IPS-20b (cell line): ENCODE measurements at regions not wholly inside any gene's neighbourhood (a gene's known extent, or its start where the extent isn't known, plus 50 kb on each side); places are given as distances from the start of the nearest gene placed in this dataset.

Experiments
- H3K27ac ChIP-seq: one replicate; pipeline ENCODE4 v1.5.1; 2013; ENCODE audit warnings: low read length
- H3K27me3 ChIP-seq: 2 replicates; pipeline ENCODE4 v1.6.1; 2013; ENCODE audit warnings: mild to moderate bottlenecking, low read length, inconsistent platforms; ENCODE audit not compliant: insufficient read depth
- H3K36me3 ChIP-seq: 2 replicates; pipeline ENCODE4 v1.6.1; 2013; ENCODE audit warnings: low read depth, mild to moderate bottlenecking, inconsistent platforms, low read length, moderate library complexity; ENCODE audit not compliant: insufficient read depth
- H3K4me1 ChIP-seq: 2 replicates; pipeline ENCODE4 v1.6.1; 2013; ENCODE audit warnings: mild to moderate bottlenecking, control low read depth, inconsistent platforms, low read length, moderate library complexity; ENCODE audit not compliant: insufficient read depth
- H3K4me3 ChIP-seq: 2 replicates; pipeline ENCODE4 v1.5.1; 2013; ENCODE audit warnings: mild to moderate bottlenecking, low read length, inconsistent platforms
- H3K9ac ChIP-seq: 2 replicates; pipeline ENCODE4 v1.6.1; 2013; ENCODE audit warnings: low read depth, mild to moderate bottlenecking, inconsistent platforms, low read length, moderate library complexity
- H3K9me3 ChIP-seq: 2 replicates; pipeline ENCODE4 v1.6.1; 2013; ENCODE audit warnings: mild to moderate bottlenecking, low read depth, low read length, inconsistent platforms; ENCODE audit not compliant: insufficient read depth

DNA sequence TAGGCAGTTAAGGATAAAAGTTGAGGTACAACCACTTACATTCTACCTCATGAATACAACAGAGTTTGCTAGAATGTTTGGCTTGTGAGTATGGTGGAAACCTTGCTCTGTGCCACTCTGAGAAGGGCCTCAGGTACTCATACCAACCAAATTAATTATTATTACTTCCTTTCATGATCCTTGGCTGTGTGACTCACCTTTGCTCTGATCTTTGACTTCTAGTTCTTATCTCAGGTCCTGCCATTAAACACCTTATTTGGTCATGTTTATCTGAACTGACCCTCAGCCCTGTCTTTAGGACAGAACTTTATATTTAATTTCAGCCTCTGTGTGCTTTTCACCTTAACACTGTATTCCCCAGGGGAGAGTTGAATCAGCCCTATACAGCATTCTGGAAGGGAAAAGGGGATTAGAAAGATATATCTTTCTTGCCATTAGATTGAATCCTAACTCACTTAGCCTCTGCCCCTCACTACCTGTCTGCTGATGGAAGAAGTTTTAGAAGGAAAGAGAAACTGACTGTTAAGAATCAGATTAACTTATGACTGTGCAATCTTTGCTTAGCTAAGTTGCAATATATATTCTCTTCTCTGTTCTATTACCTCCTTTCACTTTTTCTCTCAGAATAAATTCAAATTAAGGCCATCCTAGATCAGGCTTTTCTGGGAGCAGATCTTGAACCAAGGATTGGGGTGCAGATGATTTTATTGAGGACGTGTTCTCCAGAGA, 260.4 kb upstream of the DPYD start:
- Histone ChIP-seq H3K9me3 (no peaks in the 10 kb centered on the region), H3K27ac (no peak overlapping the region), H3K9ac (no peak overlapping the region), H3K4me1 (no peaks in the 10 kb centered on the region), H3K36me3 (no peaks in the 10 kb centered on the region), H3K4me3 (no peak overlapping the region), H3K27me3 (no peaks in the 10 kb centered on the region)

DNA sequence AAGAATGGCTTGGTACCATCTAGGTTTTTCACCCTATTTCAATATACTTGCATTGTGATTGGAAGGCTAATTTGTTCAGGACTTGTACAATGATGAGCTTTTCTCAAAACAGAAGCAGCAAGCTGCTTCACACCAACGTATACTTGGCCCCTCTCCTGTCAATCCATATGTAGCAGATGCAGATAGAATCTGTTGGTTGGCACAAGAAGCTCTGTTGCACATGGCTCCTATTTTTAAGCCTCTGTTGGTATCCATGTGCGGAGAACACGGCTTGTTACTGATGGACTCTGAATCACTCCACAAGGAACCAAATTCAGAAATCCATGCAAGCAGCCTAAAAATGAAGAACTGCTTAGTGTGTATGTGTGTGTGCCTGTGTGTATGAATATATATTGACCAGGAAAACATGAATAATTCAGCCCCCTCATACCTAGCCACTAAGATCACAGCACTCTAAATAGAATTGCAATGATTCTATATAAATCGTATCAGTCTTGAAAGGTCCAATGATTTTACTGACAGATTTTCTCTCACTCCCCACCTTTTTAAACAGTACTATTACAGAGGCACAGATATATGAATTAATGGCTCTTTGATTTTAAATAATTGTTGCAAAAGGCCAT, 258.4 kb upstream of the DPYD start:
- Histone ChIP-seq H3K4me1 (no peaks in the 10 kb centered on the region), H3K9ac (no peak overlapping the region), H3K4me3 (no peak overlapping the region), H3K9me3 (no peaks in the 10 kb centered on the region), H3K27me3 (no peaks in the 10 kb centered on the region), H3K27ac (no peak overlapping the region), H3K36me3 (no peaks in the 10 kb centered on the region)

GRCh38 chr1:98177751-98178150, 256.9 kb upstream of the DPYD start:
- no peak overlapping the region for H3K4me3 ChIP-seq
- H3K27ac ChIP-seq: no peak overlapping the region
- no peaks in the 10 kb centered on the region for H3K27me3 ChIP-seq
- no peaks in the 10 kb centered on the region for H3K4me1 ChIP-seq
- H3K9me3 ChIP-seq: no peaks in the 10 kb centered on the region
- no peaks in the 10 kb centered on the region for H3K36me3 ChIP-seq
- H3K9ac ChIP-seq: no peak overlapping the region

DNA sequence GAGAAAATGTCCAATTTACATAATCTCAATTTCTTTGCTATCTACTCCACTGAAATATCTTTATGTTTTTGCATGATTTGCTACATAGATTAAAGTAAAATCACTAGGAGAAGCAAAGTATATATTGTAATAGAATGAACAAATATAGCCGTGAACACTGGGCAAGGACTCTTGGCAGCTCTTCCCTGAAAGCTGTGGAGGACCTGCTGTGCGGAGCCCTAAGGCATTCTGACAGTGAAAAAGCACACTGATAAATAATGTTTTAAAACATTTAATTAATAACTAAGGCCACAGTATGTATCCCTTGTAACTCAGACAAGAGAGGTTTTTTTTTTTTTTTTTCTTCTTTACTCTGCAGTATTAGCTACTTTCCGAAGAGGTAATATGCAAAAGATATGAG, 256.1 kb upstream of the DPYD start:
- Histone ChIP-seq H3K36me3 (no peaks in the 10 kb centered on the region), H3K27me3 (no peaks in the 10 kb centered on the region), H3K27ac (no peak overlapping the region), H3K9ac (no peak overlapping the region), H3K9me3 (no peaks in the 10 kb centered on the region), H3K4me1 (no peaks in the 10 kb centered on the region), H3K4me3 (no peak overlapping the region)

- H3K4me1 ChIP-seq: no peaks in the 10 kb centered on the region
- no peaks in the 10 kb centered on the region for H3K27me3 ChIP-seq
- H3K9me3 ChIP-seq: no peaks in the 10 kb centered on the region
- H3K27ac ChIP-seq: no peak overlapping the region
- H3K4me3 ChIP-seq: no peak overlapping the region
- no peaks in the 10 kb centered on the region for H3K36me3 ChIP-seq
- H3K9ac ChIP-seq: no peak overlapping the region
These were observed 255.6 kb upstream of the DPYD start for GRCh38 chr1:98176414-98176813.

DNA sequence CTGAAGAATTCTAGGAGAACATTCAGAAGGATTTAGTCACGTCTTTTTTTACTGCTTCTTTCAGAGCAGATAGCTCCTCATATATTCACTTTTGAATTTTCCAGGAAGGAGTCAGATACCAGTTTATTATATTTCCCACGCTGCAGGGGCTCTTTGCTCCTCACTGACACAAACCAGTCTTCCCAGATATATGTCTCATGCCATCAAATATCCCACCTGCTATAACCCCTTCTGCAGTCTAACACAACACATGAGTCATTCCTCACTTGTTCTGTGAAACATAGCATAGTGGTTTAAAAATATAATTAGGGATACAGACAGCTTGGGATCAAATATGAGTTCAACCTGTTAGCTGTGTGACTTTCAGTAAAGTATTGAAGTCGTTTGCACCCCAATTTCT, 251.7 kb upstream of the DPYD start:
- Histone ChIP-seq H3K9ac (no peak overlapping the region), H3K9me3 (no peaks in the 10 kb centered on the region), H3K27ac (no peak overlapping the region), H3K4me3 (no peak overlapping the region), H3K4me1 (no peaks in the 10 kb centered on the region), H3K27me3 (no peaks in the 10 kb centered on the region), H3K36me3 (no peaks in the 10 kb centered on the region)

- H3K9me3 ChIP-seq: no peaks in the 10 kb centered on the region
- H3K4me1 ChIP-seq: no peaks in the 10 kb centered on the region
- no peaks in the 10 kb centered on the region for H3K36me3 ChIP-seq
- H3K9ac ChIP-seq: no peak overlapping the region
- no peak overlapping the region for H3K4me3 ChIP-seq
- H3K27ac ChIP-seq: no peak overlapping the region
- H3K27me3 ChIP-seq: no peaks in the 10 kb centered on the region
These were observed 251.2 kb upstream of the DPYD start for GRCh38 chr1:98172022-98172421.

DNA sequence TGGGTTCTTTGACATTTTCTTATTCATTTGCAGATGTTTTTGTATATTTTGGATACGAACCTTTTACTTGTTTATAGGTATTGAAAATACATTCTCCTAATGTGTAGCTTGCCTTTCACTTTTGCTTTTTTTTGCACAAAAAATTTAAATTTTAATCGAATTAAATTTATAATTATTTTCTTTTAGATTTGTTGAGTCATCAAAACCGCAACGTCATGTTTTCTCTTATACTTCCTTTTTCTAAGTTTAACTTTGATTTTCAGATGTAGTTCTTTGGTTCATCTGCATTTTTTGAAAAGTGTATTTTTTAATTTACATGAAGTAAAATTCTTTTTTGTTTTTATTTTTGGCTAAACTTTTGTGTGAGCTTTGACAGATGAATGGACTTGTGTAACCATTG, 243.7 kb upstream of the DPYD start:
- Histone ChIP-seq H3K4me3 (no peak overlapping the region), H3K9me3 (no peaks in the 10 kb centered on the region), H3K4me1 (no peaks in the 10 kb centered on the region), H3K27ac (no peak overlapping the region), H3K36me3 (no peaks in the 10 kb centered on the region), H3K27me3 (no peaks in the 10 kb centered on the region), H3K9ac (no peak overlapping the region)

- Histone ChIP-seq H3K4me3 (no peak overlapping the region), H3K9ac (no peak overlapping the region), H3K27ac (no peak overlapping the region), H3K9me3 (0 out of 2 replicates have a peak, but pooled peaks cover 6% of the 10 kb centered on the region), H3K4me1 (no peaks in the 10 kb centered on the region), H3K27me3 (no peaks in the 10 kb centered on the region), H3K36me3 (no peaks in the 10 kb centered on the region)
These were observed 236.9 kb upstream of the DPYD start for GRCh38 chr1:98157524-98158313.

GRCh38 chr1:98147280-98147679, 226.4 kb upstream of the DPYD start:
- Histone ChIP-seq H3K9me3 (no peaks in the 10 kb centered on the region), H3K27me3 (no peaks in the 10 kb centered on the region), H3K36me3 (no peaks in the 10 kb centered on the region), H3K4me1 (no peaks in the 10 kb centered on the region), H3K9ac (no peak overlapping the region), H3K4me3 (no peak overlapping the region), H3K27ac (no peak overlapping the region)

DNA sequence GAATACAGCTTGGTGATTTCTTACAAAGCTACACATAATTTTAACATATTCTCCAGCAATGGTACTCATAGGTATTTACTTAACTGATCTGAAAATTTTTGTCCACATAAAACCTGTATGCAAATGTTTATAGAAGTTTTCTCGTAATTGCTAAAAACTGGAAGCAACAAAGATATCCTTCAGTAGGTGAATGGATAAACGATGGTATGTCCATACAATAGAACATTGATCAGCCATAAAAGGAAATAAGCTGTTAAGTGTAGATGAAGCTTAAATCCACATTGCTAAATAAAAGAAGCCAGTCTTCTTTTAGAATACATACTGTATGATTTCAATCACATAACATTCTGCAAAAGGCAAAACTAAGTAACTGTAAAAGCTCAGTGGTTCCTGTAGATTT, 224.8 kb upstream of the DPYD start:
- no peak overlapping the region for H3K27ac ChIP-seq

DNA sequence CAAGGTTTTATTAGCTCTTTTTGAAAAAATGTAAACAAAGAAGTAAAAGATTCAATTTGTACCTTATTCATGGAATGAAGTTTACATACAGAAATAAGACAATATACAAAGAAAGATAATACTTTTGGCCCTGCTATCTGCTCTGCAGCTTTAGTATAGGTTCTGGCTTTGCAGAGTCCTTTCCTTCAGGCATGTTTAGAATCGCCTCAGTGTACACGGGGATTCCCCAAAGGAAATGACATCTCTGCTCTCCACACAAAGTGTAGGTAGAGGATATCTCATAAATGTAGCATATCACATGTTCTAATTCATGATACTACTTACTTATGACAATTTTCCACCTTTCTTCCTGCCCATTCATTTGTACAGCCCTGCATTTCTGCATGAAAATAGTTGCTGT, 222.6 kb upstream of the DPYD start:
- Histone ChIP-seq H3K4me3 (no peak overlapping the region), H3K9ac (no peak overlapping the region), H3K9me3 (no peaks in the 10 kb centered on the region), H3K4me1 (no peaks in the 10 kb centered on the region), H3K36me3 (no peaks in the 10 kb centered on the region), H3K27ac (no peak overlapping the region), H3K27me3 (no peaks in the 10 kb centered on the region)

More for the DNA sequence above, 224.8 kb upstream of the DPYD start:
- Histone ChIP-seq H3K36me3 (no peaks in the 10 kb centered on the region), H3K27me3 (no peaks in the 10 kb centered on the region), H3K9me3 (no peaks in the 10 kb centered on the region), H3K9ac (no peak overlapping the region), H3K4me3 (no peak overlapping the region), H3K4me1 (no peaks in the 10 kb centered on the region)
